Urinary bladder (tissue), 3 donors: ENCODE measurements at regions not wholly inside any gene's neighbourhood (a gene's known extent, or its start where the extent isn't known, plus 50 kb on each side); places are given as distances from the start of the nearest gene placed in this dataset.
A peak's percentile ranks its signal among the peaks of the same experiment; 100 is the strongest.
"Not testable (repeated sequence)": the region's sequence is repeated elsewhere in the genome, so short reads cannot be mapped to it uniquely, and the experiment has no call there.

Experiments used
- DNase-seq: peaks from one replicate; pipeline ENCODE4 v3.0.0-alpha.2; 2015; ENCODE audit errors: extremely low spot score
- H3K27ac ChIP-seq: one replicate; pipeline ENCODE4 v1.5.1; 2013; ENCODE audit warnings: low read depth, mild to moderate bottlenecking, moderate library complexity
- H3K36me3 ChIP-seq: one replicate; pipeline ENCODE4 v1.6.1; 2013; ENCODE audit warnings: mild to moderate bottlenecking, moderate library complexity; ENCODE audit not compliant: insufficient read depth
- H3K4me1 ChIP-seq: one replicate; pipeline ENCODE4 v1.6.1; 2013; ENCODE audit warnings: mild to moderate bottlenecking, moderate library complexity; ENCODE audit not compliant: insufficient read depth
- H3K4me3 ChIP-seq: one replicate; pipeline ENCODE4 v1.5.1; 2013; ENCODE audit warnings: low read depth, low read length
- WGBS: extraction: QIAGEN DNeasy Blood & Tissue Kit; methylation state at CpG from one replicate; pipeline ENCODE4 v1.1.7; 2013; 5-methylcytosine and 5-hydroxymethylcytosine counted together
- donor health status: healthy with polysubstance abuse.
- donor health status: healthy.

GRCh38 chr10:35783305-35783838 is 141.3 kb upstream of the FZD8 start:
- Histone ChIP-seq H3K4me1 (no peaks in the 10 kb centered on the region), H3K27ac (no peak overlapping the region), H3K36me3 (no peaks in the 10 kb centered on the region), H3K4me3 (no peak overlapping the region)
- DNase-seq = no peak
- WGBS = 27% methylated on average over 7 of the region's 7 CpGs

- no peaks in the 10 kb centered on the region for H3K4me1 ChIP-seq
- 57% methylated on average over 5 of the region's 5 CpGs for WGBS
- H3K4me3 ChIP-seq = no peak overlapping the region
- no peaks in the 10 kb centered on the region for H3K36me3 ChIP-seq
- DNase-seq = no peak
- no peak overlapping the region for H3K27ac ChIP-seq
Measured at GRCh38 chr10:35781643-35782035, 139.5 kb upstream of the FZD8 start.

- no peak for DNase-seq
- Histone ChIP-seq H3K36me3 (no peaks in the 10 kb centered on the region), H3K27ac (no peak overlapping the region), H3K4me3 (no peak overlapping the region), H3K4me1 (no peaks in the 10 kb centered on the region)
- WGBS = 88% methylated on average over 2 of the region's 2 CpGs
Measured at GRCh38 chr10:35780970-35781642, 139.0 kb upstream of the FZD8 start.

GRCh38 chr10:35778306-35778705 is 136.2 kb upstream of the FZD8 start:
- Histone ChIP-seq H3K36me3 (no peaks in the 10 kb centered on the region), H3K27ac (no peak overlapping the region), H3K4me3 (no peak overlapping the region), H3K4me1 (no peaks in the 10 kb centered on the region)
- 51% methylated on average over 6 of the region's 6 CpGs for WGBS
- DNase-seq = no peak

- H3K27ac ChIP-seq, H3K4me1 ChIP-seq, DNase-seq, H3K4me3 ChIP-seq, H3K36me3 ChIP-seq: not testable (repeated sequence)
Measured at GRCh38 chr10:35776557-35776956, 134.5 kb upstream of the FZD8 start.

GRCh38 chr10:35774109-35774508 is 132.0 kb upstream of the FZD8 start:
- Histone ChIP-seq H3K27ac (no peak overlapping the region), H3K4me1 (no peaks in the 10 kb centered on the region), H3K4me3 (no peak overlapping the region), H3K36me3 (no peaks in the 10 kb centered on the region)
- no peak for DNase-seq
- 92% methylated on average over 3 of the region's 3 CpGs for whole genome bisulfite sequencing

GRCh38 chr10:35770817-35771355 is 128.8 kb upstream of the FZD8 start:
- H3K4me3 ChIP-seq = no peak overlapping the region
- no peak for DNase-seq
- no peaks in the 10 kb centered on the region for H3K4me1 ChIP-seq
- no peak overlapping the region for H3K27ac ChIP-seq
- 60% methylated on average over 4 of the region's 4 CpGs for WGBS
- H3K36me3 ChIP-seq = no peaks in the 10 kb centered on the region

- H3K36me3 ChIP-seq = no peaks in the 10 kb centered on the region
- no peak for DNase-seq
- H3K4me1 ChIP-seq = no peaks in the 10 kb centered on the region
- H3K27ac ChIP-seq = no peak overlapping the region
- no peak overlapping the region for H3K4me3 ChIP-seq
Measured at GRCh38 chr10:35769795-35770194, 127.7 kb upstream of the FZD8 start.

- H3K27ac ChIP-seq = no peak overlapping the region
- DNase-seq = no peak
- 69% methylated on average over 6 of the region's 6 CpGs for WGBS
Measured at GRCh38 chr10:35768731-35769130, 126.6 kb upstream of the FZD8 start.

GRCh38 chr10:35768011-35768410 is 125.9 kb upstream of the FZD8 start:
- 86% methylated on average over 5 of the region's 5 CpGs for WGBS
- no peaks in the 10 kb centered on the region for H3K4me1 ChIP-seq

More at GRCh38 chr10:35768731-35769130, 126.6 kb upstream of the FZD8 start:
- H3K4me3 ChIP-seq = no peak overlapping the region
- no peaks in the 10 kb centered on the region for H3K36me3 ChIP-seq
- no peaks in the 10 kb centered on the region for H3K4me1 ChIP-seq

GRCh38 chr10:35765996-35766395 is 123.9 kb upstream of the FZD8 start:
- H3K4me3 ChIP-seq = no peak overlapping the region
- DNase-seq = no peak
- no peaks in the 10 kb centered on the region for H3K36me3 ChIP-seq
- H3K4me1 ChIP-seq = no peaks in the 10 kb centered on the region
- 93% methylated on average over 4 of the region's 4 CpGs for WGBS
- no peak overlapping the region for H3K27ac ChIP-seq

More at GRCh38 chr10:35768011-35768410, 125.9 kb upstream of the FZD8 start:
- no peak overlapping the region for H3K27ac ChIP-seq
- DNase-seq = no peak
- no peak overlapping the region for H3K4me3 ChIP-seq
- no peaks in the 10 kb centered on the region for H3K36me3 ChIP-seq

- DNase-seq = no peak
- no peaks in the 10 kb centered on the region for H3K4me1 ChIP-seq
- H3K36me3 ChIP-seq = no peaks in the 10 kb centered on the region
- H3K27ac ChIP-seq = no peak overlapping the region
- peak overlapping the region; percentile 11 for H3K4me3 ChIP-seq
- 28% methylated on average over 24 of the region's 24 CpGs for WGBS
Measured at GRCh38 chr10:35765066-35765527, 123.0 kb upstream of the FZD8 start.

- no peak overlapping the region for H3K27ac ChIP-seq
- 87% methylated on average over 6 of the region's 6 CpGs for WGBS
- H3K4me1 ChIP-seq = no peaks in the 10 kb centered on the region
- no peaks in the 10 kb centered on the region for H3K36me3 ChIP-seq
- no peak overlapping the region for H3K4me3 ChIP-seq
- DNase-seq = no peak
Measured at GRCh38 chr10:35762311-35763030, 120.4 kb upstream of the FZD8 start.

GRCh38 chr10:35758076-35758475 is 116.0 kb upstream of the FZD8 start:
- no peak overlapping the region for H3K4me3 ChIP-seq
- H3K27ac ChIP-seq = no peak overlapping the region
- no peaks in the 10 kb centered on the region for H3K4me1 ChIP-seq
- 73% methylated on average over 9 of the region's 9 CpGs for WGBS
- DNase-seq = no peak
- no peaks in the 10 kb centered on the region for H3K36me3 ChIP-seq
